Transverse colon (tissue), 4 donors: ENCODE measurements at regions not wholly inside any gene's neighbourhood (a gene's known extent, or its start where the extent isn't known, plus 50 kb on each side); places are given as distances from the start of the nearest gene placed in this dataset.
"Not testable (repeated sequence)": the region's sequence is repeated elsewhere in the genome, so short reads cannot be mapped to it uniquely, and the experiment has no call there.

Experiments
- DNase-seq: peaks from one replicate; pipeline ENCODE4 v3.0.0-alpha.2; 2019
- H3K27ac ChIP-seq, 4 donors: fragments of 200-600 bp; sonication (generic); 2 replicates each; pipeline ENCODE4 v1.5.1; 2016 to 2018; ENCODE audit warnings: inconsistent platforms in 4 of 4
- H3K27me3 ChIP-seq: fragments of 200-600 bp; sonication (generic); 2 replicates; pipeline ENCODE4 v1.5.1; 2017; ENCODE audit warnings: inconsistent platforms
- H3K36me3 ChIP-seq, 4 donors: fragments of 200-600 bp; sonication (generic); 2 replicates each; pipeline ENCODE4 v1.5.1; 2017 to 2019; ENCODE audit warnings: inconsistent platforms in 4 of 4
- H3K4me1 ChIP-seq, 4 donors: fragments of 200-600 bp; sonication (generic); 2 replicates each; pipeline ENCODE4 v1.5.1; 2017 to 2020; ENCODE audit warnings: inconsistent platforms in 4 of 4
- H3K4me3 ChIP-seq, 4 donors: fragments of 200-600 bp; sonication (generic); 1 replicate in 1 of 4; 2 replicates in 3 of 4; pipeline versions ENCODE4 v1.5.1 to v1.6.1; 2017 to 2019; ENCODE audit warnings: inconsistent platforms in 4 of 4
- H3K9me3 ChIP-seq, 2 donors: fragments of 200-600 bp; sonication (generic); 2 replicates each; pipeline ENCODE4 v1.5.1; 2017 to 2019; ENCODE audit warnings: inconsistent platforms in 2 of 2
- EP300 ChIP-seq: sonication (generic); formaldehyde crosslinking; IDR thresholded peaks from one replicate; pipeline ENCODE4 v1.6.1; 2017; ENCODE audit warnings: antibody characterized with exemption, low read depth
- POLR2A ChIP-seq: fragments of 450-650 bp; IDR thresholded peaks from one replicate; pipeline ENCODE4 v1.6.1; 2016; ENCODE audit warnings: antibody characterized with exemption, mild to moderate bottlenecking, moderate library complexity
- POLR2AphosphoS5 ChIP-seq, 3 donors: sonication (generic); formaldehyde crosslinking; IDR thresholded peaks; one replicate each; pipeline ENCODE4 v1.6.1; 2016; ENCODE audit warnings: antibody characterized with exemption in 3 of 3
- WGBS, 2 donors: methylation state at CpG; one replicate each; pipeline ENCODE4 v1.1.5; 2018; ENCODE audit warnings: low coverage in 1 of 2; 5-methylcytosine and 5-hydroxymethylcytosine counted together
- in situ Hi-C, 4 donors: fragments of 200-750 bp; cut with MboI; loops; one replicate each; pipeline versions ENCODE4 v1.15.0 to v1.15.1; 2017; ENCODE audit warnings: low sequenced_read_pairs in 3 of 4, low pct_ligation_motif_present in 1 of 4, low pct_unique_long_range_greater_than_20kb in 1 of 4
- intact Hi-C: fragments of 100-400 bp; cut with DNase I; formaldehyde crosslinking; loops from one replicate; pipeline ENCODE4 v1.15.1; 2023; ENCODE audit warnings: low total_unique reads
- TF ChIP-seq, protein P1 (sequence below), 5 experiments: fragments of 200-600 bp in 3 of 5; fragments of 450-650 bp in 2 of 5; sonication (generic) in 3 of 5; IDR thresholded peaks; 1 replicate in 2 of 5; 2 replicates in 3 of 5; pipeline ENCODE4 v1.5.1; 2016 to 2017; ENCODE audit warnings: antibody characterized with exemption in 5 of 5, inconsistent platforms in 3 of 5, mild to moderate bottlenecking in 2 of 5, moderate library complexity in 1 of 5

DNA sequence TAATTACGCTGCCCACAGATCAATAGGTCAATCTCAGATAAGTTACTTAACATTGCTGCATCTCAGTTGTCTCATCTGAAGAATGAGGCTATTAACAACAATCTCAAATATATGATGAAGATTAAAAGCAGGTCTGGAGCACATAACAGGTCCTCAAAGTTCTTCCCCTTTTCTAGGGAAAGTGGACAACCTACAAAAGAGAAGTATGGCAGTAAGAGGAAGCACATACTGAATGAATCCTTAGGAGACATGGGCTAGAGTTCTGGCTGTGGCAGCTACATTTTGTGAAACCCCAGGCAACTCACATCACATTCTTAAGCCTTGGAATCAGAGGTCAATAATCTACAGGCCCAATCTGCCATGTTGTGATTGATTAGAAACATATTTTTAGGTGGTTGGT is 180.6 kb downstream of the PCTP start:
- WGBS, 2 donors, result 58 to 70% methylated on average over 1 of the region's 1 CpG
- TF ChIP-seq POLR2A (no peak), EP300 (no peak), POLR2AphosphoS5 (IDR thresholded peaks at IDR 0.05) (no peak)
- TF ChIP-seq, protein P1, sequence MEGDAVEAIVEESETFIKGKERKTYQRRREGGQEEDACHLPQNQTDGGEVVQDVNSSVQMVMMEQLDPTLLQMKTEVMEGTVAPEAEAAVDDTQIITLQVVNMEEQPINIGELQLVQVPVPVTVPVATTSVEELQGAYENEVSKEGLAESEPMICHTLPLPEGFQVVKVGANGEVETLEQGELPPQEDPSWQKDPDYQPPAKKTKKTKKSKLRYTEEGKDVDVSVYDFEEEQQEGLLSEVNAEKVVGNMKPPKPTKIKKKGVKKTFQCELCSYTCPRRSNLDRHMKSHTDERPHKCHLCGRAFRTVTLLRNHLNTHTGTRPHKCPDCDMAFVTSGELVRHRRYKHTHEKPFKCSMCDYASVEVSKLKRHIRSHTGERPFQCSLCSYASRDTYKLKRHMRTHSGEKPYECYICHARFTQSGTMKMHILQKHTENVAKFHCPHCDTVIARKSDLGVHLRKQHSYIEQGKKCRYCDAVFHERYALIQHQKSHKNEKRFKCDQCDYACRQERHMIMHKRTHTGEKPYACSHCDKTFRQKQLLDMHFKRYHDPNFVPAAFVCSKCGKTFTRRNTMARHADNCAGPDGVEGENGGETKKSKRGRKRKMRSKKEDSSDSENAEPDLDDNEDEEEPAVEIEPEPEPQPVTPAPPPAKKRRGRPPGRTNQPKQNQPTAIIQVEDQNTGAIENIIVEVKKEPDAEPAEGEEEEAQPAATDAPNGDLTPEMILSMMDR (IDR thresholded peaks at IDR 0.05), result no peak
- intact Hi-C loops (no loop called here), in situ Hi-C loops (no loop called here)
- H3K4me1 ChIP-seq, result no peaks in the 10 kb centered on the region
- no peaks in the 10 kb centered on the region for H3K36me3 ChIP-seq
- H3K9me3 ChIP-seq, result no peaks in the 10 kb centered on the region
- H3K27ac ChIP-seq, result no peak overlapping the region
- no peak overlapping the region for H3K4me3 ChIP-seq
- H3K27me3 ChIP-seq, result no peaks in the 10 kb centered on the region
- DNase-seq, result no peak

DNA sequence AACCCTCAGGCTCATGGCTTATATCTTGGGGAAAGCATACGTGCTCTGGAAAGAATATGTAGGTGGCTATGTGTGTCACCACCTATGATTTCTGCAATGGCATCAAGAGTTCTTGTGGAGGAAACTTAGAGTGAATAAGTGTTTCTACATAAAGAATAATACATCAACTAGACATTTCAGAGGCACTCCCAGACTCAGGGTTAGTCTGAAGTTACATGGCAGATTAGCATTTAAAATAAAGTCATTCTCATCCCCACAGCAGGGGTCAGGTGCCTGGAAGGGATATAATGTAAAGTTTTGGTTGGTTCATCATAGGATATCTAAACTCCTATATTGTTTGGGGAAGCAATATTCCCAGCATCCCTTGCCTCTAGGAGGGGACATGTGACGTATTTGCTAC is 182.1 kb downstream of the PCTP start:
- DNase-seq, result no peak
- no peaks in the 10 kb centered on the region for H3K4me1 ChIP-seq
- TF ChIP-seq, protein P1 (IDR thresholded peaks at IDR 0.05), result no peak
- TF ChIP-seq POLR2A (no peak), EP300 (no peak), POLR2AphosphoS5 (IDR thresholded peaks at IDR 0.05) (no peak)
- no peak overlapping the region for H3K4me3 ChIP-seq
- H3K36me3 ChIP-seq, result no peaks in the 10 kb centered on the region
- WGBS, 2 donors, result 75% methylated on average over 2 of the region's 2 CpGs; no CpG with 5 or more reads in 1 of the 2 donors
- H3K27ac ChIP-seq, result no peak overlapping the region
- H3K27me3 ChIP-seq, result no peaks in the 10 kb centered on the region
- intact Hi-C loops (no loop called here), in situ Hi-C loops (no loop called here)
- no peaks in the 10 kb centered on the region for H3K9me3 ChIP-seq

DNA sequence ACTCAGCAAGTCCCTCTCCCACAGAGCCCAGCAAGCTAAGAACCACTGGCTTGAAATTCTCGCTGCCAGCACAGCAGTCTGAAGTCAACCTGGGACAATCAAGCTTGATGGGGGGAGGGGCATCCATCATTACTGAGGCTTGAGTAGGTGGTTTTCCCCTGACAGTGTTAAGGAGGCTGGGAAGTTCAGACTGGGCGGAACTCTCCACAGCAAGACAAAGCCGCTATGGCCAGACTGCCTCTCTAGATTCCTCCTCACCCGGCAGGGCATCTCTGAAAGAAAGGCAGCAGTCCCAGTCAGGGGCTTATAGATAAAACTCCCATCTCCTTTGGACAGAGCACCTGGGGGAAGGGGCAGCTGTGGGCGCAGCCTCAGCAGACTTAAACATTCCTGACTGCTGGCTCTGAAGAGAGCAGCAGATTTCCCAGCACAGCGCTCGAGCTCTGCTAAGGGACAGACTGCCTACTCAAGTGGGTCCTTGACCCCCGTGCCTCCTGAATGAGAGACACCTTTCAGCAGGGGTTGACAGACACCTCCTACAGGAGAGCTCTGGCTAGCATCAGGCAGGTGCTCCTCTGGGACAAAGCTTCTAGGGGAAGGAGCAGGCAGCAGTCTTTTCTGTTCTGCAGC is 188.4 kb downstream of the PCTP start:
- 59% methylated on average over 8 of the region's 8 CpGs; no CpG with 5 or more reads in 1 of the 2 donors for WGBS, 2 donors
- in situ Hi-C loops, DNase-seq, H3K27me3 ChIP-seq, H3K36me3 ChIP-seq, H3K27ac ChIP-seq, H3K9me3 ChIP-seq, intact Hi-C loops, H3K4me1 ChIP-seq, H3K4me3 ChIP-seq: not testable (repeated sequence)

DNA sequence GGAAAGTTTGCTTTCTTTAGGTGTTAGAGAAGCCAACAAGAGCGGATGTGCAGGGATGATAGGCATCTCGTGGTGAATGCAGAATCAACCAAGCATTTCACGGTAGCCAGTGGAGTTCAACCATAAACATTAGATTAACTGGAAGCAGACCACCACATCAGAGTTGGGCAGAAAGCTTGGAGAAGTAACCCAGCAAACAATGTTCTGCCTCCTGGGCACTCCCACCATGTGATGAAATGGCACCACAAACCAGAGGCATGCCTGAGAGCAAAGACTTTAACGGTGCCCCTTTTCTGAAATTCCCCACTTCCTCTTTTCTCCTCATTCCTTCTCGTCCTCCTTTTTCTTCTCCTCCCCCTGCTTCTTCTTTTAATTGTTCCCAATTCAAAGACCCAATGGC is 193.5 kb upstream of the ANKFN1 start:
- TF ChIP-seq EP300 (no peak), POLR2A (no peak), POLR2AphosphoS5 (IDR thresholded peaks at IDR 0.05) (no peak)
- TF ChIP-seq, protein P1 (IDR thresholded peaks at IDR 0.05), result no peak
- in situ Hi-C loops, result no loop called here

DNA sequence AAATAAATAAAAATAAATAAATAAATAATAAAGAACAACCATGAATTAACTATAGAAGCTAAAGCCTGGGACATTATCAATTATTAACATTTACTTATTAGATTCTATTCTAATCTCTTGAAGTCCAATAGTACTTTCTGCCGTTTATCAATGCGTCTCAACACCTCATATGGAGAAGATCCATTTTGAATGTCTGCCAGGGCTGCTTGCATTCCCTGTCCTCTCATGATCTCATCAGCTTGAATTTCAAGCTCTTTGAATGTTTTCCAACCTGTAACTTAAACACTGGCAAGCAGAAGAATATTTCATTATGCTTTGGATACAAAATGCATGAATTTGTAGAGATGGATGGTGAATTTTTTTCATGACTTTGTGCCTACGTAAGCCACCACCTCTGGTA is 191.9 kb upstream of the ANKFN1 start:
- WGBS, 2 donors, result 84% methylated on average over 3 of the region's 3 CpGs
- H3K9me3 ChIP-seq, result no peaks in the 10 kb centered on the region
- no peak for DNase-seq
- in situ Hi-C loops, result no loop called here
- intact Hi-C loops, result no loop called here
- H3K36me3 ChIP-seq, result no peaks in the 10 kb centered on the region
- no peaks in the 10 kb centered on the region for H3K27me3 ChIP-seq
- H3K27ac ChIP-seq, result no peak overlapping the region
- TF ChIP-seq POLR2AphosphoS5 (IDR thresholded peaks at IDR 0.05) (no peak), EP300 (no peak), POLR2A (no peak)
- TF ChIP-seq, protein P1 (IDR thresholded peaks at IDR 0.05), result no peak
- peaks cover 0 to 15% (median 8%) of the 10 kb centered on the region in 4 donors for H3K4me1 ChIP-seq
- no peak overlapping the region for H3K4me3 ChIP-seq

More for the DNA sequence above, 193.5 kb upstream of the ANKFN1 start:
- Histone ChIP-seq H3K9me3 (no peaks in the 10 kb centered on the region), H3K4me3 (no peak overlapping the region), H3K27ac (no peak overlapping the region), H3K36me3 (no peaks in the 10 kb centered on the region), H3K4me1 (peaks cover 0 to 15% (median 8%) of the 10 kb centered on the region in 4 donors), H3K27me3 (no peaks in the 10 kb centered on the region)
- WGBS, 2 donors, result 67 to 100% methylated on average over 1 to 5 of the region's 5 CpGs
- intact Hi-C loops, result no loop called here
- DNase-seq, result no peak
